Naive thymus-derived CD4-positive, alpha-beta T cell (primary cell): ENCODE measurements at regions not wholly inside any gene's neighbourhood (a gene's known extent, or its start where the extent isn't known, plus 50 kb on each side); places are given as distances from the start of the nearest gene placed in this dataset.
"Not testable (repeated sequence)": the region's sequence is repeated elsewhere in the genome, so short reads cannot be mapped to it uniquely, and the experiment has no call there.

Experiments
- ATAC-seq: fragments of 150-1000 bp; cut with Tn5 transposase; 2 replicates; pipeline ENCODE4 v1.10.0; 2021; ENCODE audit warnings: mild to moderate bottlenecking, moderate library complexity
- CTCF ChIA-PET: fragments of 350-600 bp; sonication (Branson Sonifier 250); formaldehyde crosslinking; loops from one replicate; lab custom pipeline; 2021; ENCODE audit warnings: antibody characterized with exemption; lab: Charles Lee
- POLR2A ChIA-PET: fragments of 350-600 bp; sonication (Branson Sonifier 250); formaldehyde crosslinking; loops from one replicate; lab custom pipeline; 2021; ENCODE audit warnings: antibody characterized with exemption, inconsistent platforms; lab: Charles Lee
- DNase-seq, 9 donors: peaks; one replicate each; pipeline versions ENCODE4 v3.0.0 to v3.0.0-alpha.2; 2020 to 2022; ENCODE audit warnings: mixed read lengths in 1 of 9
- H3K27ac ChIP-seq: one replicate; pipeline ENCODE4 v1.7.0; 2013; ENCODE audit warnings: mild to moderate bottlenecking, low read depth, low read length, moderate library complexity
- H3K27me3 ChIP-seq, 2 donors: one replicate each; pipeline ENCODE4 v1.7.0; 2013; ENCODE audit warnings: low read length in 2 of 2, mild to moderate bottlenecking in 2 of 2, moderate library complexity in 2 of 2; ENCODE audit not compliant: control insufficient read depth in 2 of 2, insufficient read depth in 2 of 2
- H3K36me3 ChIP-seq, 3 experiments: 1 replicate in 2 of 3; 2 replicates in 1 of 3; pipeline ENCODE4 v1.7.0; 2013; ENCODE audit warnings: low read length in 3 of 3, mild to moderate bottlenecking in 3 of 3, moderate library complexity in 1 of 3; ENCODE audit not compliant: insufficient read depth in 3 of 3, control insufficient read depth in 2 of 3
- H3K4me1 ChIP-seq, 2 donors: one replicate each; pipeline ENCODE4 v1.7.0; 2013; ENCODE audit warnings: low read length in 2 of 2, mild to moderate bottlenecking in 2 of 2, moderate library complexity in 1 of 2; ENCODE audit not compliant: control insufficient read depth in 2 of 2, insufficient read depth in 2 of 2
- H3K4me3 ChIP-seq: 2 replicates; pipeline ENCODE4 v1.7.0; 2013; ENCODE audit warnings: mild to moderate bottlenecking, low read length
- H3K9me3 ChIP-seq, 3 experiments: 1 replicate in 2 of 3; 2 replicates in 1 of 3; pipeline ENCODE4 v1.7.0; 2013; ENCODE audit warnings: low read length in 3 of 3; ENCODE audit not compliant: control insufficient read depth in 2 of 3
- H3K27ac Mint-ChIP-seq, 9 donors: one replicate each; pipeline ENCODE4 v1.8.0; 2020 to 2022; ENCODE audit warnings: mixed read lengths in 9 of 9, mild to moderate bottlenecking in 8 of 9, moderate library complexity in 5 of 9, inconsistent platforms in 2 of 9
- H3K27me3 Mint-ChIP-seq, 5 donors: one replicate each; pipeline ENCODE4 v1.8.0; 2021 to 2022; ENCODE audit warnings: mixed read lengths in 5 of 5, mild to moderate bottlenecking in 1 of 5
- H3K36me3 Mint-ChIP-seq, 5 donors: one replicate each; pipeline ENCODE4 v1.8.0; 2020 to 2022; ENCODE audit warnings: mixed read lengths in 5 of 5, mild to moderate bottlenecking in 3 of 5, inconsistent platforms in 1 of 5
- H3K4me1 Mint-ChIP-seq, 7 donors: one replicate each; pipeline ENCODE4 v1.8.0; 2020 to 2022; ENCODE audit warnings: mixed read lengths in 7 of 7, mild to moderate bottlenecking in 3 of 7, inconsistent platforms in 1 of 7
- H3K4me3 Mint-ChIP-seq, 10 donors: one replicate each; pipeline ENCODE4 v1.8.0; 2020 to 2022; ENCODE audit warnings: mild to moderate bottlenecking in 10 of 10, mixed read lengths in 10 of 10, moderate library complexity in 6 of 10, inconsistent platforms in 2 of 10
- H3K9me3 Mint-ChIP-seq, 11 donors: one replicate each; pipeline ENCODE4 v1.8.0; 2020 to 2022; ENCODE audit warnings: mixed read lengths in 11 of 11, mild to moderate bottlenecking in 4 of 11, inconsistent platforms in 1 of 11, moderate library complexity in 1 of 11
- intact Hi-C, 2 donors: fragments of 100-400 bp; cut with micrococcal nuclease; formaldehyde crosslinking; loops; one replicate each; pipeline ENCODE4 v1.15.1; 2023

DNA sequence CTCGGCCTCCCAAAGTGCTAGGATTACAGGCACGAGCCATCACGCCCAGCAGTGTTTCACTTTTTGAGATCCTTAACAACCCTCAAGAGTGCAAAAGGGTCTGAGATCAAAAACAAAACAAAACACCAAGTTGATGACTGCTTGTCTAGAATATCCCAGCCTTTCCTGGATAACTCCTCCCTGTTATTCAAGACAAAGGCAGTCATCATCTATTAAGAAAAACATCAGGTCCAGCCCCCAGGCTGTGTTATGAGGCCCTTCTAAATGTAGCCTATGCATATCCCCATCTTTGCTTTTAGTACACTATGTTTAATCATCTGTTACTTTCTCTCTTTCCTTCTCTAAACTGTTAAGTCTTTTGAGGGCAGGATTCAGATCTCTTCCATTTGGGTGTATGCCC lies 150.1 kb upstream of the FHIT start:
- ATAC-seq, result no peak
- DNase-seq, result no peak
- Histone ChIP-seq H3K9me3 (no peaks in the 10 kb centered on the region), H3K27ac (no peak overlapping the region), H3K4me3 (no peak overlapping the region), H3K4me1 (no peaks in the 10 kb centered on the region), H3K36me3 (no peaks in the 10 kb centered on the region), H3K27me3 (no peaks in the 10 kb centered on the region)
- Mint-ChIP-seq H3K9me3 (peaks cover 0 to 2% (median 0%) of the 10 kb centered on the region in 11 donors), H3K27me3 (peaks cover 0 to 5% (median 0%) of the 10 kb centered on the region in 5 donors), H3K4me3 (no peak overlapping the region), H3K36me3 (no peaks in the 10 kb centered on the region), H3K27ac (no peak overlapping the region), H3K4me1 (no peaks in the 10 kb centered on the region)
- intact Hi-C loops, result no loop called here
- POLR2A ChIA-PET, result no interaction called here
- CTCF ChIA-PET, result no interaction called here

DNA sequence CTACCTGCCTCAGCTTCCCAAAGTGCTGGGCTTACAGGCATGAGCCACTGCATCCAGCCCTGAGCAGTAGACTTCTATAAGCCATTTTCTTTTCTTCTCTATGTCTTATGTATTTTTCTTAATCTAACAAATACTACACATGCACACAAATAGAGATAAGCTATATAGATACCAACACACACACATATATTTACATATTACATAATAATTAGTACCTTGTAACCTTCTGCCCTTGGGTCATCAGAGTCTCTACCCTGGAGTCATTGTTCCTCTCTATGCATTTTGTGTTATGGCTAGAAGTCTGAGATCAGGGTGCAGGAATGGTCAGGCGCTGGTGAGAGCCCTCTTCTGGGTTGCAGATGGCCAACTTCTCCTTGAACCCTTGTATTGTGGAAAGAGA lies 154.0 kb upstream of the PTPRG start:
- intact Hi-C loops, result no loop called here

GRCh38 chr3:61409638-61410037 lies 151.7 kb upstream of the PTPRG start:
- no peak overlapping the region for H3K27ac ChIP-seq
- no peak for ATAC-seq
- peaks cover 0 to 7% (median 0%) of the 10 kb centered on the region in 11 donors for H3K9me3 Mint-ChIP-seq
- H3K4me1 ChIP-seq, result no peaks in the 10 kb centered on the region
- ChIA-PET POLR2A (no interaction called here), CTCF (no interaction called here)
- intact Hi-C loops, result no loop called here
- no peak for DNase-seq
- H3K27me3 ChIP-seq, result no peaks in the 10 kb centered on the region
- H3K9me3 ChIP-seq, result no peaks in the 10 kb centered on the region
- no peak overlapping the region for H3K4me3 ChIP-seq
- no peaks in the 10 kb centered on the region for H3K36me3 ChIP-seq
- H3K36me3 Mint-ChIP-seq, result peaks cover 0 to 5% (median 0%) of the 10 kb centered on the region in 5 donors
- peaks cover 0 to 28% (median 23%) of the 10 kb centered on the region in 5 donors for H3K27me3 Mint-ChIP-seq
- H3K27ac Mint-ChIP-seq, result no peak overlapping the region
- H3K4me1 Mint-ChIP-seq, result no peaks in the 10 kb centered on the region
- no peak overlapping the region for H3K4me3 Mint-ChIP-seq

More for the DNA sequence above, 154.0 kb upstream of the PTPRG start:
- H3K4me1 Mint-ChIP-seq, result no peaks in the 10 kb centered on the region
- Histone ChIP-seq H3K27me3 (no peaks in the 10 kb centered on the region), H3K4me3 (no peak overlapping the region), H3K27ac (no peak overlapping the region), H3K36me3 (no peaks in the 10 kb centered on the region), H3K9me3 (no peaks in the 10 kb centered on the region), H3K4me1 (no peaks in the 10 kb centered on the region)
- ChIA-PET CTCF (no interaction called here), POLR2A (no interaction called here)
- H3K27me3 Mint-ChIP-seq, result peaks cover 0 to 26% (median 21%) of the 10 kb centered on the region in 5 donors
- DNase-seq, result no peak
- no peak for ATAC-seq
- no peak overlapping the region for H3K27ac Mint-ChIP-seq
- no peak overlapping the region for H3K4me3 Mint-ChIP-seq
- peaks cover 0 to 5% (median 0%) of the 10 kb centered on the region in 5 donors for H3K36me3 Mint-ChIP-seq
- peaks cover 0 to 7% (median 0%) of the 10 kb centered on the region in 11 donors for H3K9me3 Mint-ChIP-seq

DNA sequence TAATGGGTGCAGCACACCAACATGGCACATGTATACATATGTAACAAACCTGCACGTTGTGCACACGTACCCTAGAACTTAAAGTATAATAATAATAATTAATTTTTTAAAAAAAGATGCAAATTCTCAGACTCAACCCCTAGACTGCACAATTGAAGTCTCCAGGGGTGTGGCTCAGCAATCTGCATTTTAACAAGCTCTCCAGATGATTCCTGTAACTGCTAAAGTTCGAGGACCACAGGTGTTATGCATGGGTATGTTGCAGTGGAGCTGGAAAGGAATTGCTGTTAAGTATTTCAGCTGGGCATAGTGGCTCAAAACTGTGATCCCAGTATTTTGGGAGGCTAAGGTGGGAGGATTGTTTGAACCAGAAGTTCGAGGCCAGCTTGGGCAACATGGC lies 151.0 kb upstream of the PTPRG start:
- H3K27ac ChIP-seq, ATAC-seq, H3K27ac Mint-ChIP-seq, H3K4me3 ChIP-seq, intact Hi-C loops, H3K36me3 ChIP-seq, H3K9me3 Mint-ChIP-seq, H3K4me3 Mint-ChIP-seq, H3K4me1 Mint-ChIP-seq, CTCF ChIA-PET, H3K27me3 ChIP-seq, H3K36me3 Mint-ChIP-seq, DNase-seq, POLR2A ChIA-PET, H3K9me3 ChIP-seq, H3K4me1 ChIP-seq: not testable (repeated sequence)
- H3K27me3 Mint-ChIP-seq, result peaks cover 0 to 29% (median 25%) of the 10 kb centered on the region in 5 donors

- H3K27me3 ChIP-seq, result no peaks in the 10 kb centered on the region
- peaks cover 0 to 5% (median 0%) of the 10 kb centered on the region in 5 donors for H3K36me3 Mint-ChIP-seq
- no peak for ATAC-seq
- no peaks in the 10 kb centered on the region for H3K4me1 ChIP-seq
- DNase-seq, result no peak
- peaks cover 0 to 7% (median 0%) of the 10 kb centered on the region in 11 donors for H3K9me3 Mint-ChIP-seq
- ChIA-PET POLR2A (no interaction called here), CTCF (interaction anchor here (0.6 kb wide), 1 partner anchor 29 kb away, joined by 3 read pairs; no protein-coding TSS in a partner anchor)
- H3K4me3 Mint-ChIP-seq, result no peak overlapping the region
- H3K4me1 Mint-ChIP-seq, result no peaks in the 10 kb centered on the region
- H3K4me3 ChIP-seq, result no peak overlapping the region
- no peaks in the 10 kb centered on the region for H3K36me3 ChIP-seq
- peaks cover 0 to 30% (median 25%) of the 10 kb centered on the region in 5 donors for H3K27me3 Mint-ChIP-seq
- H3K27ac ChIP-seq, result no peak overlapping the region
- no peak overlapping the region for H3K27ac Mint-ChIP-seq
- intact Hi-C loops, result no loop called here
- H3K9me3 ChIP-seq, result no peaks in the 10 kb centered on the region
Observed at GRCh38 chr3:61411009-61411662, 150.2 kb upstream of the PTPRG start.

- H3K27ac ChIP-seq, result no peak overlapping the region
- Mint-ChIP-seq H3K36me3 (no peaks in the 10 kb centered on the region), H3K27me3 (peaks cover 0 to 29% (median 9%) of the 10 kb centered on the region in 5 donors), H3K27ac (no peak overlapping the region), H3K9me3 (peaks cover 0 to 5% (median 0%) of the 10 kb centered on the region in 11 donors), H3K4me1 (no peaks in the 10 kb centered on the region), H3K4me3 (no peak overlapping the region)
- no peak overlapping the region for H3K4me3 ChIP-seq
- intact Hi-C loops, result no loop called here
- no peaks in the 10 kb centered on the region for H3K4me1 ChIP-seq
- ATAC-seq (no peak), DNase-seq (no peak)
- CTCF ChIA-PET, result no interaction called here
- no peaks in the 10 kb centered on the region for H3K9me3 ChIP-seq
- POLR2A ChIA-PET, result no interaction called here
- H3K27me3 ChIP-seq, result no peaks in the 10 kb centered on the region
- no peaks in the 10 kb centered on the region for H3K36me3 ChIP-seq
Observed at GRCh38 chr3:61414456-61414855, 146.9 kb upstream of the PTPRG start.

DNA sequence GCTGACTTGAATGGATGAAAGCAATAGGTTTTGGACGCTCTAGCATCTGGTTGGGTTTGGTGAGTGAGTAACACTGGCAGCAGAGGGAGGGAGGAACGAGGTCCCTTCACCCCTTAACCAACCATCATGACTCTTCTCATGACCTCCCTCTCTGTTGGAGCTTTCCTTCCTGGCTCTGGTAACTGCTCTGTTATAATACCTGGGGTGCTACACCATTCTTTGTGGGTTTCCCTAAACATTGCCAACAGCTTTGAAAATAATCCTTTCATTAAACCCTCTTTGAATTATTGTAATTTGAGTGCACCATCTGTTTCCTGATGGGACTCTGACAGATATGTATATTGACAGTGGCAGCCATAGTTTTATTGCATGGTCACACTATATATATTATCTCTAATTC lies 146.2 kb upstream of the PTPRG start:
- Mint-ChIP-seq H3K4me3 (no peak overlapping the region), H3K9me3 (peaks cover 0 to 5% (median 0%) of the 10 kb centered on the region in 11 donors), H3K4me1 (peaks cover 0 to 3% (median 0%) of the 10 kb centered on the region in 7 donors), H3K27ac (no peak overlapping the region), H3K27me3 (peaks cover 0 to 30% (median 5%) of the 10 kb centered on the region in 5 donors), H3K36me3 (no peaks in the 10 kb centered on the region)
- Histone ChIP-seq H3K4me3 (no peak overlapping the region), H3K36me3 (no peaks in the 10 kb centered on the region), H3K27ac (no peak overlapping the region), H3K27me3 (no peaks in the 10 kb centered on the region), H3K9me3 (no peaks in the 10 kb centered on the region), H3K4me1 (no peaks in the 10 kb centered on the region)
- ATAC-seq (no peak), DNase-seq (no peak)
- POLR2A ChIA-PET, result no interaction called here
- intact Hi-C loops, result no loop called here
- CTCF ChIA-PET, result no interaction called here
